AG04450 (cell line): ENCODE measurements at regions not wholly inside any gene's neighbourhood (a gene's known extent, or its start where the extent isn't known, plus 50 kb on each side); places are given as distances from the start of the nearest gene placed in this dataset.

ENCODE experiments used
- CTCF ChIA-PET: fragments of 300-600, 350-600 bp; formaldehyde crosslinking; extraction: SDS; loops from one replicate; lab custom pipeline; 2022; ENCODE audit warnings: antibody characterized with exemption, inconsistent platforms; lab: Charles Lee
- POLR2A ChIA-PET: fragments of 350-600 bp; formaldehyde crosslinking; extraction: SDS; loops from one replicate; lab custom pipeline; 2021; ENCODE audit warnings: antibody characterized with exemption, inconsistent platforms; lab: Yijun Ruan, JAX
- DNase-seq: peaks from one replicate; pipeline ENCODE4 v3.0.0-alpha.2; 2011; ENCODE audit warnings: low read depth, low spot score
- H3K27ac ChIP-seq: one replicate; pipeline ENCODE4 v1.5.1; 2012; ENCODE audit warnings: low read depth, low read length, control low read depth
- H3K27me3 ChIP-seq: one replicate; pipeline ENCODE4 v1.6.0; 2012; ENCODE audit warnings: low read length; ENCODE audit not compliant: control insufficient read depth, insufficient read depth
- H3K4me3 ChIP-seq: 2 replicates; pipeline ENCODE4 v1.5.1; 2011; ENCODE audit warnings: mild to moderate bottlenecking, low read depth, low read length, control low read depth
- H3K9me3 ChIP-seq: 2 replicates; pipeline ENCODE4 v1.5.1; 2012; ENCODE audit warnings: low read length; ENCODE audit not compliant: control insufficient read depth, insufficient read depth
- CTCF ChIP-seq: IDR thresholded peaks from 2 replicates; pipeline ENCODE4 v1.5.1; 2011; ENCODE audit warnings: low read depth, low read length, control low read depth, inconsistent platforms

- ChIA-PET CTCF (no interaction called here), POLR2A (no interaction called here)
- no peak for TF ChIP-seq CTCF
- no peak for DNase-seq
- Histone ChIP-seq H3K4me3 (no peak overlapping the region), H3K27ac (no peak overlapping the region), H3K9me3 (no peaks in the 10 kb centered on the region), H3K27me3 (peaks cover 7% of the 10 kb centered on the region)
Observed at GRCh38 chr4:185862340-185862739, 50.3 kb upstream of the SORBS2 start.

GRCh38 chr4:185863946-185864345, 52.0 kb upstream of the SORBS2 start:
- ChIA-PET CTCF (no interaction called here), POLR2A (no interaction called here)
- H3K27ac ChIP-seq = no peak overlapping the region
- no peak overlapping the region for H3K4me3 ChIP-seq
- peaks cover 11% of the 10 kb centered on the region for H3K27me3 ChIP-seq
- no peaks in the 10 kb centered on the region for H3K9me3 ChIP-seq
- DNase-seq = no peak
- no peak for TF ChIP-seq CTCF

- no peak for TF ChIP-seq CTCF
- CTCF ChIA-PET = no interaction called here
- peaks cover 19% of the 10 kb centered on the region for H3K27me3 ChIP-seq
- no peak for DNase-seq
- POLR2A ChIA-PET = no interaction called here
- H3K4me3 ChIP-seq = no peak overlapping the region
- H3K27ac ChIP-seq = no peak overlapping the region
- H3K9me3 ChIP-seq = no peaks in the 10 kb centered on the region
Observed at GRCh38 chr4:185865901-185866328, 53.9 kb upstream of the SORBS2 start.

GRCh38 chr4:185867770-185868169, 55.8 kb upstream of the SORBS2 start:
- DNase-seq = no peak
- Histone ChIP-seq H3K4me3 (no peak overlapping the region), H3K27ac (no peak overlapping the region), H3K27me3 (peaks cover 22% of the 10 kb centered on the region), H3K9me3 (no peaks in the 10 kb centered on the region)
- TF ChIP-seq CTCF = no peak
- POLR2A ChIA-PET = no interaction called here
- CTCF ChIA-PET = interaction anchor here (1.0 kb wide), 1 partner anchor 96 kb away, joined by 3 read pairs; no protein-coding TSS in a partner anchor

GRCh38 chr4:185868983-185869382, 57.0 kb upstream of the SORBS2 start:
- Histone ChIP-seq H3K9me3 (no peaks in the 10 kb centered on the region), H3K4me3 (no peak overlapping the region), H3K27ac (no peak overlapping the region), H3K27me3 (peaks cover 20% of the 10 kb centered on the region)
- TF ChIP-seq CTCF = no peak
- ChIA-PET CTCF (no interaction called here), POLR2A (no interaction called here)
- DNase-seq = no peak
